ENCODE measurements at regions not wholly inside any gene's neighbourhood (a gene's known extent, or its start where the extent isn't known, plus 50 kb on each side); places are given as distances from the start of the nearest gene placed in this dataset.

GRCh38 chr1:71193153-71193552 is 112.3 kb upstream of the ZRANB2 start:
- H3K4me1 Mint-ChIP-seq, result no peaks in the 10 kb centered on the region
- H3K27me3 ChIP-seq (ENCODE audit: control insufficient read depth, insufficient read depth, low read length, poor library complexity, severe bottlenecking), result no peaks in the 10 kb centered on the region
- H3K36me3 ChIP-seq (ENCODE audit: control insufficient read depth, insufficient read depth, low read length), result no peaks in the 10 kb centered on the region
- H3K4me1 ChIP-seq (ENCODE audit: control insufficient read depth, insufficient read depth, low read length), result no peaks in the 10 kb centered on the region
- no peaks in the 10 kb centered on the region for H3K9me3 Mint-ChIP-seq
- H3K9ac ChIP-seq (ENCODE audit: extremely low read depth, low read length, poor library complexity, severe bottlenecking), result no peak overlapping the region
- H3K27ac Mint-ChIP-seq, result no peak overlapping the region
- H3K9me3 ChIP-seq (ENCODE audit: control insufficient read depth, low read length), result no peaks in the 10 kb centered on the region
- 91 to 93% methylated on average over 1 of the region's 1 CpG for WGBS, 2 experiments (ENCODE audit: insufficient coverage in 1 of 2, insufficient read length in 1 of 2)
- no peak overlapping the region for H3K27ac ChIP-seq (ENCODE audit: low read depth, low read length)
- no peaks in the 10 kb centered on the region for H3K36me3 Mint-ChIP-seq (ENCODE audit: low read depth)
- no peak overlapping the region for H3K4me3 ChIP-seq (ENCODE audit: low read length)
- DNase-seq, result no peak
- no peak for TF ChIP-seq CTCF (conservative IDR thresholded peaks at IDR 0.05)
- H3K4me3 Mint-ChIP-seq, result no peak overlapping the region
- no peaks in the 10 kb centered on the region for H3K27me3 Mint-ChIP-seq (ENCODE audit: insufficient read depth)

- no peak for TF ChIP-seq CTCF (conservative IDR thresholded peaks at IDR 0.05)
- H3K4me1 ChIP-seq (ENCODE audit: control insufficient read depth, insufficient read depth, low read length), result no peaks in the 10 kb centered on the region
- no peaks in the 10 kb centered on the region for H3K9me3 ChIP-seq (ENCODE audit: control insufficient read depth, low read length)
- WGBS, 2 experiments (ENCODE audit: insufficient coverage in 1 of 2, insufficient read length in 1 of 2), result 91% methylated on average over 1 of the region's 1 CpG; no CpG with 5 or more reads in 1 of the 2 experiments
- Mint-ChIP-seq H3K4me3 (no peak overlapping the region), H3K36me3 (ENCODE audit: low read depth) (no peaks in the 10 kb centered on the region), H3K27ac (no peak overlapping the region), H3K4me1 (no peaks in the 10 kb centered on the region), H3K9me3 (peaks cover 2% of the 10 kb centered on the region), H3K27me3 (ENCODE audit: insufficient read depth) (no peaks in the 10 kb centered on the region)
- no peak for DNase-seq
- H3K4me3 ChIP-seq (ENCODE audit: low read length), result no peak overlapping the region
- no peak overlapping the region for H3K27ac ChIP-seq (ENCODE audit: low read depth, low read length)
- no peaks in the 10 kb centered on the region for H3K36me3 ChIP-seq (ENCODE audit: control insufficient read depth, insufficient read depth, low read length)
- H3K27me3 ChIP-seq (ENCODE audit: control insufficient read depth, insufficient read depth, low read length, poor library complexity, severe bottlenecking), result no peaks in the 10 kb centered on the region
- no peak overlapping the region for H3K9ac ChIP-seq (ENCODE audit: extremely low read depth, low read length, poor library complexity, severe bottlenecking)
These were observed 110.7 kb upstream of the ZRANB2 start for GRCh38 chr1:71191520-71191919.

- 90 to 100% methylated on average over 2 to 5 of the region's 5 CpGs for WGBS, 2 experiments (ENCODE audit: insufficient coverage in 1 of 2, insufficient read length in 1 of 2)
- peaks cover 2% of the 10 kb centered on the region for H3K9me3 Mint-ChIP-seq
- no peak for DNase-seq
- no peak overlapping the region for H3K9ac ChIP-seq (ENCODE audit: extremely low read depth, low read length, poor library complexity, severe bottlenecking)
- no peaks in the 10 kb centered on the region for H3K36me3 Mint-ChIP-seq (ENCODE audit: low read depth)
- H3K9me3 ChIP-seq (ENCODE audit: control insufficient read depth, low read length), result no peaks in the 10 kb centered on the region
- H3K4me3 ChIP-seq (ENCODE audit: low read length), result no peak overlapping the region
- no peaks in the 10 kb centered on the region for H3K36me3 ChIP-seq (ENCODE audit: control insufficient read depth, insufficient read depth, low read length)
- H3K27me3 ChIP-seq (ENCODE audit: control insufficient read depth, insufficient read depth, low read length, poor library complexity, severe bottlenecking), result no peaks in the 10 kb centered on the region
- no peak for TF ChIP-seq CTCF (conservative IDR thresholded peaks at IDR 0.05)
- H3K4me3 Mint-ChIP-seq, result no peak overlapping the region
- H3K27ac Mint-ChIP-seq, result no peak overlapping the region
- H3K27ac ChIP-seq (ENCODE audit: low read depth, low read length), result no peak overlapping the region
- peaks cover under 1% of the 10 kb centered on the region for H3K4me1 Mint-ChIP-seq
- H3K27me3 Mint-ChIP-seq (ENCODE audit: insufficient read depth), result no peaks in the 10 kb centered on the region
- H3K4me1 ChIP-seq (ENCODE audit: control insufficient read depth, insufficient read depth, low read length), result no peaks in the 10 kb centered on the region
These were observed 110.0 kb upstream of the ZRANB2 start for GRCh38 chr1:71190843-71191242.

All from endodermal cell (in vitro differentiated cells).